GM12873 (cell line): ENCODE measurements at regions not wholly inside any gene's neighbourhood (a gene's known extent, or its start where the extent isn't known, plus 50 kb on each side); places are given as distances from the start of the nearest gene placed in this dataset.

Experiments
- TF ChIP-seq, protein P1 (sequence below): IDR thresholded peaks from 2 replicates; pipeline ENCODE4 v1.5.1; 2012; ENCODE audit warnings: low read depth, mild to moderate bottlenecking, moderate library complexity, low read length, control low read depth; ENCODE audit not compliant: insufficient read depth; ENCODE audit errors: missing control alignments

GRCh38 chr19:33928458-33928950, 131.8 kb downstream of the KCTD15 start:
- TF ChIP-seq, protein P1, sequence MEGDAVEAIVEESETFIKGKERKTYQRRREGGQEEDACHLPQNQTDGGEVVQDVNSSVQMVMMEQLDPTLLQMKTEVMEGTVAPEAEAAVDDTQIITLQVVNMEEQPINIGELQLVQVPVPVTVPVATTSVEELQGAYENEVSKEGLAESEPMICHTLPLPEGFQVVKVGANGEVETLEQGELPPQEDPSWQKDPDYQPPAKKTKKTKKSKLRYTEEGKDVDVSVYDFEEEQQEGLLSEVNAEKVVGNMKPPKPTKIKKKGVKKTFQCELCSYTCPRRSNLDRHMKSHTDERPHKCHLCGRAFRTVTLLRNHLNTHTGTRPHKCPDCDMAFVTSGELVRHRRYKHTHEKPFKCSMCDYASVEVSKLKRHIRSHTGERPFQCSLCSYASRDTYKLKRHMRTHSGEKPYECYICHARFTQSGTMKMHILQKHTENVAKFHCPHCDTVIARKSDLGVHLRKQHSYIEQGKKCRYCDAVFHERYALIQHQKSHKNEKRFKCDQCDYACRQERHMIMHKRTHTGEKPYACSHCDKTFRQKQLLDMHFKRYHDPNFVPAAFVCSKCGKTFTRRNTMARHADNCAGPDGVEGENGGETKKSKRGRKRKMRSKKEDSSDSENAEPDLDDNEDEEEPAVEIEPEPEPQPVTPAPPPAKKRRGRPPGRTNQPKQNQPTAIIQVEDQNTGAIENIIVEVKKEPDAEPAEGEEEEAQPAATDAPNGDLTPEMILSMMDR: no peak

- TF ChIP-seq, protein P1: no peak
Measured at GRCh38 chr19:33933931-33934330, 137.3 kb downstream of the KCTD15 start.

- TF ChIP-seq, protein P1: no peak
Measured at GRCh38 chr19:33938821-33939220, 142.2 kb downstream of the KCTD15 start.

DNA sequence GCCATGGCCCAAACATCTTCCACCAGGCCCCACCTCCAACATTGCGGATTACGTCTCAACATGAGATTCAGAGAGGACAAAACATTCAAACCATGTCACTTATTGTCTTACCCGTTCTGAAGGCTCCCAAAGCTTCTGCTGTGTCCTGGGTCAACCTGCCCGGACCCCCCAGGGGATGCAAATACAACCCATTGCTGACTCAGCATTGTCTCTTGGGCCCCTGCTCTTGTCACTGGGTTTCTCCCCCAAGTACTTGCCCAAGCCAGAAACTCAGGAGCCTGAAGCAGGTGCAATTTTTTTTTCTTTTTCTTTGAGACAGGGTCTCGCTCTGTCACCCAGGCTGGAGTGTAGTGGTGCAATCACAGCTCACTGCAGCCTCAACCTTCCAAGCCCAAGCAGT, 144.5 kb downstream of the KCTD15 start:
- TF ChIP-seq, protein P1: no peak

DNA sequence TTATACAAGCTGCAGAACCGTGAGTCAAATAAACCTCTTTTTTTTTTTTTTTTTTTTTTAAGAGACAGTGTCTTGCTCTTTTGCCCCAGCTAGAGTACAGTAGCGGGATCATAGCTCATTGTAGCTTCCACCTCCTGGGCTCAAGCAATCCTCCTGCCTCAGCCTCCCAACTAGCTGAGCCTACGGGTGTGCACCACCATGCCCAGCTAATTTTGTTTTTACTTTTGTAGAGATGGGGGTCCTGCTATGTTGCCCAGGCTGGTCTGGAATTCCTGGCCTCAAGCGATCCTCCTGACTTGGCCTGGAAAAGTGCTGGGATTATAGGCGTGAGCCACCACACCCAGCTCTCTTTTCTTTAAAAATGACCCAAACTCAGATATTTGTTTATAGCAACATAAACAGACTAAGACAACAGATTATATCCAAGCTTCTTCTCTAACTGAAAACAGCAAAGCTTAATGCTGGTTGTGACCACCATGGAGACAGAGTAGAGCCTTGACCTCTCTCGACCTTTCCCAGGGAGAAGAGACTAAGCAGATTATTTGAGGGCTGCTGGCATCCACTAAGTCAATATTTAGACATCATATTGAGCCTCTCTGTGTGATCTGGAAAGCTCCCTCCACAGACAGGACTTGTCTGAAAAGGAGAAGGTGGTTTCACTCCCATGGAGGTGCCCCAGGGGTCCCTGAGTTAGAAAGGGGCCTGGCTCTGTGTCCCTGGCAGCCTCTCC, 150.0 kb downstream of the KCTD15 start:
- TF ChIP-seq, protein P1: no peak

DNA sequence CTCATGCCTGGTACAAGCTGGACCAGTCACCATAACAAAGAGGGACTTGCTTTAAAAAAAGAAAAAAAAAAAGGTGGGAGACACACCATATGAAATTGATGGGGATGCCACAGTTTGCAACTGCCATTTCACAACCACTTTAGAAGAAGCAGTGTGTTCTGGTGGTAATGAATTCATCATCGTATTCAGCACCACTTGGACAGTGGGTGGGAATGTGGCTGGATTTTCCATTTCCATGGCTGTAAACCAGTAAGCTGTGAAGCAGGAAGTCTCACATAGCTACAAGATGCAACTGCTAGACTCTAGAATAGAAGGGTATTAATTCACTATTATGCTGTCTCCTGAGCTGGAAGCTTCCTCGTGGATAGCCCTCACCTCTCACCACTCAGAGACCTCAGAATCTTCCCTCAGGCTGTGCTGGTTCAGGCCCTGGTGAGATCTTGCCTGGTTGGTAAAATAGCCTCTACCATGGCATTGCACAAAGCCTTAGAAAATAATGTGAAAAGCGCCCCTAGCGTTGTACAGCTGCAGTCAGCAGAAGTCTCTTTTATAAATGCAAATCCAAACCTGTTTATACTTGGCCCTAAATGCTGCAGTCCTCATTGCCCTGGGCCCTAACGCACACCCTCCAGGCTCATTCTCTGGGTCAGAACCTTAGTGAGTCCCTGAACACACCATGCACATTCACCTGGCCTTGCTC, 150.7 kb downstream of the KCTD15 start:
- TF ChIP-seq, protein P1: no peak

DNA sequence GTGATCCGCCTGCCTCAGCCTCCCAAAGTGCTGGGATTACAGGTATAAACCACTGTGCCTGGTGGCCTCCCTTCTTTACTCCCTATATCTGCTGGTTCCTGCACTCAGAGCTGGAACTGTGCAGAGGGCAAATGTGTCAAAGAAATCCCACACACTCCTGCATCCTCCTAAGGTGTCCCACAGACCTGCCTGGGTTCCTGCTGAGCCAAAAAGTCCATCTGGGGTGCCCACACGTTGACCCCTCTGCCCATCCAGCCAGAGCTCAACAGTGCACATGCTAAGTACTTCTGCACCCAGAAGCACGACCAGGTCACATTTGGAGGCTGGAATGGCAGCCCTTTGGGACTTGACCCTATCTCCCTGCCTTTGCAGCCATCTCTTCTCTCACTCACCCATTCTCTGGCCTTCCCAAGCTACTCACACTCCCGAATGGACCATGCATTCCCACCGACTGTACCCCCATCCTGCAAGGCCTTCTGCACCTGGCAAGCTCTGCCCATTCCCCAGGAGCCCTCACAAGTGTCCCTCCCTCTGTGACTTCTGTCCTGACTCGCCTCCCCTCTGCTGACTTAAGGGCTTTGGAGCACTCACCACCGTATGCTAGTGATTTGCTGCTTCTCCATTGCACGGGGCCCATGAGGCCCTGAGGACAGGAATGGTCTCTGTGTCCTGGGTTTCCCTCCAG, 152.1 kb downstream of the KCTD15 start:
- TF ChIP-seq, protein P1: no peak
